Anterior cingulate cortex (tissue), 58 donors: ENCODE measurements at regions not wholly inside any gene's neighbourhood (a gene's known extent, or its start where the extent isn't known, plus 50 kb on each side); places are given as distances from the start of the nearest gene placed in this dataset.
"Not testable (repeated sequence)": the region's sequence is repeated elsewhere in the genome, so short reads cannot be mapped to it uniquely, and the experiment has no call there.

Source experiments
- DNase-seq, 58 donors: peaks; one replicate each; lab custom pipeline; 2025; lab: John Stamatoyannopoulos, UW

DNA sequence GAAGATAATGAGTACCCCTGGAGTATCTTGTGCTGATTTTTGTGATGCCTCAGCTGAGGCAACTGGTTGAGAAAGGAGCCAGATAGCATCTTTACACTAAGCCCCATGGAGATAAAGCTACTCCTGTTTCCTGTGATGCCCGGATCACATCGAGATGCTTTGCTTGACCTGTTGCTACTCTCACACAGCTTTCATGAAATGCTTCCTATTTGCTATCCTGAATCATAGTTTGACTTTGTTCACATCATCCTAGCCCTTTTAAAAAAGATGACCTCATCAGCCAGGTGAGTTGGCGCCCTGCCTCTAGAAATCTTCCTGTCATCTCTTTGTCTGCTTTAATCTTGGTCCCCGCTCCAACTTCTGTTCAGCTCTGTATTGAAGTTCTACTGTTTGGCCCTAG, 409.6 kb upstream of the TBL1XR1 start:
- no peak for DNase-seq

GRCh38 chr3:177607589-177607988, 410.3 kb upstream of the TBL1XR1 start:
- DNase-seq: no peak

- no peak for DNase-seq
These were observed 411.2 kb upstream of the TBL1XR1 start for GRCh38 chr3:177608443-177608842.

- no peak for DNase-seq
These were observed 412.3 kb upstream of the TBL1XR1 start for GRCh38 chr3:177609613-177610012.

DNA sequence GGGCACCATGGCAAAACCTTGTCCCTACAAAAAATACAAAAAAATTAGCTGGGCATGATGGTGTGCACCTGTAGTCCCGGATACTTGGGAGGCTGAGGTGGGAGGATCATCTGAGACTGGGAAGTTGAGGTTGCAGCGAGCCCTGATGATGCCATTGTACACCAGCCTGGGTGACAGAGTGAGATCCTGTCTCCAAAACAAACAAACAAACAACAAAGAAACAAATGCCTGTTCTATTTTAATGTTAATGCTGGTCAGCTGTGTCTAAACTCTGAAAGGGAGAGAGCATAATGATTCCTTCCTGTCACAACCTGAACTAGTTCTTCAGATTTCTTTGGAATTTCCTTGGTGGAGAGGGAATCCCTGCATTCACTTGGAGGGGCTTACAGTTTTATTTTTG, 413.0 kb upstream of the TBL1XR1 start:
- DNase-seq: no peak

DNA sequence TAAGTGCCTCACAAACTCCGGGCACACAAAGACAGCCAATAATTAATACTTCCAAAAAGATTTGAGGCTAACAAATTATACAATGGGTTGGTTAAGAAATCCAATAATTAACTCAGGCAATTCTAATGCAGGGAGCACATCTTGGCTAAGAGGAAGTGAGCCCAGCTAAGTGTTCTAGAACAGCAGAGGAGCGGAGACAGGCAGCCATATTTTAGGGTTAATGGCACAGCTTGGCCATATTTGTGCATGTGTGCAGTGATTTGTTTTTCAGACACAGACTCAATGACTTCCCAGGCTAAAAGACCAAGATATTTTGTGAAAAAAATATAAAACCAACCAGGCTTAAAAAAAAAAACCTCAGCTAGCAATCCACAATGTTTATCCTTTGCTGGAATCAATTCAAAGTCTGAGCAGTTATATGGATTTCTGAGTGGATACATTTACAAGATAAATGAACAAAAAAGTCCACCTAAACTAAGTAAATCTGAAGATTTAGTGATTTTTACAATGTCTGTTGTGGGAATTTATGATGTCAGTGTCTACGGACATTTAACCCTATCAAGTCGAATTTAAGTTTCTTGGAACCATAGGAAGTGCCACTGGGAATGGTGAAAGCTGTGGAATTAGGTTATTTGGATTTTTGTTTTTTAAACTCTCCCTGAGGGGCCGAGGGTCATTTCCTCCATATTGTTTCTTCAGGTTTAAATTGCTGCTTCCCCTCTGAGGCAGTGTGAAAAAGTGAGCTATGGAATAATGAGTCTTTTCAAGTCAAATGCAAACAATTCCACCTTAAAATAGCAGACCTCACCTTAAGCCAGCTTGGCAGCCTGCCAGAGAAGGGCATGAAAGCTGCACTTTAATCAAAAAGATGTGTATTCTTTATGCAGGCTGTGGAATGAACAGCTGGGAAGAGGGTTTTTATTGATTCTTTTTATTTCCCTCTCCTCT, 413.7 kb upstream of the TBL1XR1 start:
- DNase-seq: peak in 1 of 58 donors; percentile 61

DNA sequence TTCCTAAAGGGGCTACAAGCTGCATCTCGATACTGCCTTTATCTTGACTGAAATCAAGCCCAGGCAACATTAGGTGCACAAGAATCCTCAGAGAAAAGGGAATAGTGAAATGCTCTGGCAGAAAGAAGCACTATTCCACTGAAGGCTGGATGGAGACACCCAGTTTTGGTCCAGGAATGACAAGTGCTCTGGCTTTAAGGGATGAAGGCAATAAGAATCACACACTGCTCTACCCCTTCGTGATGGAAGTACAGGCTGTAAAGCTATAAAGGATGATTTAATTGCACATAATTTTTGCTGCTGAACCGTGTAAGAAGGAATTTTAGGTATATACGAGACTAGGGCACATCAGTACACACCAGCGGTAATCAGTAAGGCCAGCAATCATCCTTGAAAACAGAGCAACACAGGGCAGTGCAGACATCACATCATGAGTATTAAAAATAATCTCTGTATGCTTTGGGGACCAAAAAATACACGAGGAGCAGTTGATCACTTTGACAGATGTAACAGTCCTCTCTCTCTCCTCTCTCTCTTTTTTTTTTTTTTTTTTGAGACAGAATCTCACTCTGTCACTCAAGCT, 414.6 kb upstream of the TBL1XR1 start:
- no peak for DNase-seq

DNA sequence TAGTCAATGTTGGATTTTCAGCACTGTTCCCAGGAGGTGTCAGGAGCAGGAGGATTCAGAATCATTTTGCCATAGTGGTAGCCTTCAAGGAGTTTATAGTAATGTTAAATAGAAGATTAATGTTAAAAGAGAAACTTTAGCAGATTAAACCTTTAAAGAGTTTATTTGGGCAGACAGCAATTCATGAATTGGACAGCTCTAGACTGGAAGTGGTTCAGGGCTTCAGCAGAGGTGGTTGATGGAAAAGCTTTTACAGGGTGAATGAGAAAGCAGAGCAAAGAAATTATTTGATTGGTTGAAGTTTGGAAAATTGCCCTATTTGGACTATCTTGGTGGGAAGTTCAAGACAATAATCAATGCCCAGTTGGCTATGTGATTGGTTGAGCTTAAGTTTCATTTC, 416.6 kb upstream of the TBL1XR1 start:
- DNase-seq: no peak

GRCh38 chr3:177615015-177615414, 417.7 kb upstream of the TBL1XR1 start:
- DNase-seq: peak in 6 of 58 donors; percentile 5 to 50 (median 22)

- DNase-seq: peak in 3 of 58 donors; percentile 12 to 84 (median 15)
These were observed 421.8 kb upstream of the TBL1XR1 start for GRCh38 chr3:177618873-177619733.

GRCh38 chr3:177620073-177620472, 422.8 kb upstream of the TBL1XR1 start:
- no peak for DNase-seq

- no peak for DNase-seq
These were observed 425.2 kb upstream of the TBL1XR1 start for GRCh38 chr3:177622520-177622919.

DNA sequence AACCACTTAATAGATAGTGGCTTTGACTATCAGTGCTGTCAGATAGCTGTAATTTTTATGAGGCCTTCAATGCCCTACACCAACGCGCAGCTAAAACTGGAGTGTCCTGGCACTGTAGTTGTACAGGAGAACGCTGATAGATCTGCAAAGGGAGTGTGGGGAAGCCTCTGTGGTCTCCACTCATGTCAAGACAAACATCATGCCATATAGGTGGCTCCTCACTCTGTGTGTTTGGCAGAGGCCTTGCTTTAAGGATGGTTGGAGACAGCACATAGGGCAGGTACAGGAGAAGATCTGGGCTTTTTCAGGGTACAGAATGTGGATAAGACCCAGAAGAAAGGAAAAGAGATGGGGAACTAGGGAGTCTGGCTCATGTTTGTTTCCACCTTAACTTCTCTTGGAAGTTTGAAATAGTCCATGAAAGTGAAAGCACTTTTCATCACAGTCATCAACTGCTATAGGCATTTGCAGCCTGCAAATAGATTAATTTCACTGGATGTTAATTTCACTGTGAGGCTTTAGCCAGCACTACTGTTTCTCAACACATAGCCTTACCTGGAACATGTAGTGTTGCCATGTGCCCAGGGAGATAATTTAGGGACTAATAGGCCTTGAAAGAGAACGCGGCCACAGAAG, 425.8 kb upstream of the TBL1XR1 start:
- no peak for DNase-seq

DNA sequence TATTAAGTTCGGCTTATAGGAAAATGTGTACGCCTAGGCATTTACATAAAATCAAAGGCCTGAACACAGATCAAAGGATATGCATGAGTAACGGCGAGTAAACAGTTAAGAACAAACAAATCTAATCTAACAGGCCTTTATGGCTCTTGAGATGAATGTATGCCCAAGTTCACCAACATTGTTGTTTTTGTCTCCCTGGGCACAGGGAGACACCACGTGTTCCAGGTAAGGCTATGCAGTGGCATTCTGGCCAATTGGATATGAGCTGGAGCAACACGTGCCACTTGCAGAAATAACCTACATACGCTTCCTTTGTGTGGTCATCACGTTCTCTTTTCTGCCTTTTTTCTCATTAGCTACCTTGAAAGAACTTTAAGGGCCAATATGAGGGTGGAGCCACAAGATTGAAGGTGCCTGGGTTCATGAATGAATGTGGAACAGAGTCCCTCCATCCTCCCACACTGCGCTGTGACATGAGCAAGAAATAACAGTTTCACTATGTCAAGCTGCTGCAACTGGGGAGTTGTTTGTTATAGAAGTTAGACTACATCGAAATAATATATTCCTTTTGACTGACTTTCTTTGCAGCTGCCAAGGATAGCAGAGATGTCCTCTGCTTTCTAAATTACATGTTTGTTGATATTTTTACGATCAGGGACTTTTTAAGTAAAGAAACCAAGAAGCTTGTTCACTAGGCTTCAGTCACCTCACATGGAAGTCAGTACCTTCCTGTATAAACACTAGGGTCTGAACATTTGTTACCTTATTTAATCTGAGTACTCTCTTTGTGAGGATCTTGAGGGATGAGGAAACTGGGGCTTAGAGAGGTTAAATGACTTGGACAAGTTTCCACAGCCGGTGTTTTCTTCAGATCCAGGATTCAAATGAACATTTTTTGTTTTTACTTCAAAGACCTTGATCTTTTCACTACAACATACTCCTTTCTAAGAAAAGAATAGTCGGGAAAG, 427.5 kb upstream of the TBL1XR1 start:
- no peak for DNase-seq

GRCh38 chr3:177626045-177626444, 428.8 kb upstream of the TBL1XR1 start:
- DNase-seq: no peak

DNA sequence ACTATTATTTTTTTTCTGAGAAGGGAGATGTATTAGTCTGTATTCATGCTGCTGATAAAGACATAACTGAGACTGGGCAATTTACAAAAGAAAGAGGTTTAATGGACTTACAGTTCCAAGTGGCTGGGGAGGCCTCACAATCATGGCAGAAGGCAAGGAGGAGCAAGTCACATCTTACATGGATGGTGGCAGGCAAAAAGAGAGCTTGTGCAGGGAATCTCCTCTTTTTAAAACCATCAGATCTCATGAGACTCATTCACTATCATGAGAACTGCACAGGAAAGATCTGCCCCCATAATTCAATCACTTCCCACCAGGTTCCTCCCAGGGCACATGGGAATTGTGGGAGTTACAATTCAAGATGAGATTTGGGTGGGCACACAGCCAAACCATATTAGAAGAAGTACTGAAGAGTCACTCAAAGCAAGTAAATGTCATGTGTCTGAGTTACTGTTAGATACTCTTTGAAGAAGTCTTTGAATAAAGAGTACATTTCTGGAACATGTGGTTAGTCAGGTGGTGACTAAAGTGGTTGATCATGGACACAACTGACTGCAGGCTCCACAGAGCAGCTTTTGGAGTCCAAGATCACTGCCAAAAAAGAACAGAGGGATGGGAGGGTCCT, 430.9 kb upstream of the TBL1XR1 start:
- not testable (repeated sequence) for DNase-seq

GRCh38 chr3:177629276-177629675, 432.0 kb upstream of the TBL1XR1 start:
- no peak for DNase-seq

- no peak for DNase-seq
These were observed 436.5 kb upstream of the TBL1XR1 start for GRCh38 chr3:177633671-177634207.
